ENCODE measurements at regions not wholly inside any gene's neighbourhood (a gene's known extent, or its start where the extent isn't known, plus 50 kb on each side); places are given as distances from the start of the nearest gene placed in this dataset.

DNA sequence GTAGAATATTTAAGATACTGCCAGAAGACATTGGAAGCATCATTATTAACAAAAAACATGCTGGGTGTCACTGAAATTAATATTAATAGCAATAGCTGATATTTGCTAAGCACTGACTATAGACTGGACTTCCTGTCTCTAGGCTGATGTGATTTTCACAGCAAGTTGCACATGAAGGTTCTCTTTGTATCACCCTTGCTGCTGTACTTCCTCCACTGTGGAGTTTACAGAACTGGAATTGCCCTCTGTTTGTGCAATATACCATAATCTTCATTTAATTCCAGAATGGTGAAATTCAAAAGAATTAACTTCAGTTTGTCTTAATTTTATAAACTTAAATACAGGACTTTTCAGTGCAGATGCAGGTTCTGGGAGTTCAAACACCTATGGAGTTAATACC lies 585.1 kb downstream of the RNF144A start:
- RAD21 ChIA-PET (ENCODE audit: low non-redundant PET in 1 of 2, low total read pairs in 2 of 2, uncharacterized antibody in 2 of 2, unreplicated experiment in 2 of 2), result no interaction called here
- no peaks in the 10 kb centered on the region for H3K36me3 ChIP-seq (ENCODE audit: control insufficient read depth in 1 of 2, insufficient read depth in 2 of 2, low read length in 2 of 2)
- no TSS peak for BruUV-seq (replicated peaks)
- H3K4me2 ChIP-seq (ENCODE audit: low read length), result no peak overlapping the region
- CTCF ChIA-PET, result no interaction called here
- POLR2A ChIA-PET, result no interaction called here
- no peak overlapping the region for H2AFZ ChIP-seq (ENCODE audit: low read depth, low read length, poor library complexity, severe bottlenecking)
- no peaks in the 10 kb centered on the region for H3K9me2 ChIP-seq (ENCODE audit: insufficient read depth)
- TF ChIP-seq, protein P1, sequence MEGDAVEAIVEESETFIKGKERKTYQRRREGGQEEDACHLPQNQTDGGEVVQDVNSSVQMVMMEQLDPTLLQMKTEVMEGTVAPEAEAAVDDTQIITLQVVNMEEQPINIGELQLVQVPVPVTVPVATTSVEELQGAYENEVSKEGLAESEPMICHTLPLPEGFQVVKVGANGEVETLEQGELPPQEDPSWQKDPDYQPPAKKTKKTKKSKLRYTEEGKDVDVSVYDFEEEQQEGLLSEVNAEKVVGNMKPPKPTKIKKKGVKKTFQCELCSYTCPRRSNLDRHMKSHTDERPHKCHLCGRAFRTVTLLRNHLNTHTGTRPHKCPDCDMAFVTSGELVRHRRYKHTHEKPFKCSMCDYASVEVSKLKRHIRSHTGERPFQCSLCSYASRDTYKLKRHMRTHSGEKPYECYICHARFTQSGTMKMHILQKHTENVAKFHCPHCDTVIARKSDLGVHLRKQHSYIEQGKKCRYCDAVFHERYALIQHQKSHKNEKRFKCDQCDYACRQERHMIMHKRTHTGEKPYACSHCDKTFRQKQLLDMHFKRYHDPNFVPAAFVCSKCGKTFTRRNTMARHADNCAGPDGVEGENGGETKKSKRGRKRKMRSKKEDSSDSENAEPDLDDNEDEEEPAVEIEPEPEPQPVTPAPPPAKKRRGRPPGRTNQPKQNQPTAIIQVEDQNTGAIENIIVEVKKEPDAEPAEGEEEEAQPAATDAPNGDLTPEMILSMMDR (IDR thresholded peaks at IDR 0.05 in 2 of 3, conservative IDR thresholded peaks at IDR 0.05 in 1 of 3; ENCODE audit: borderline replicate concordance in 1 of 3, insufficient read depth in 1 of 3, low read depth in 2 of 3, low read length in 2 of 3), result no peak
- TF ChIP-seq EZH2phosphoT487 (IDR thresholded peaks at IDR 0.05; ENCODE audit: borderline replicate concordance) (no peak), RAD21 (IDR thresholded peaks at IDR 0.05; ENCODE audit: low read depth) (no peak), EZH2 (IDR thresholded peaks at IDR 0.05) (no peak), FOSL1 (IDR thresholded peaks at IDR 0.05; ENCODE audit: low read depth) (no peak), MAX (IDR thresholded peaks at IDR 0.05) (no peak), POLR2AphosphoS5 (IDR thresholded peaks at IDR 0.05; ENCODE audit: low read depth, low read length) (no peak), CEBPB (IDR thresholded peaks at IDR 0.05; ENCODE audit: low read depth) (no peak), SRF (IDR thresholded peaks at IDR 0.05; ENCODE audit: low read depth) (no peak), ZFX (IDR thresholded peaks at IDR 0.05) (no peak), EGR1 (IDR thresholded peaks at IDR 0.05; ENCODE audit: low read depth) (no peak)
- TF ChIP-seq, protein P2, sequence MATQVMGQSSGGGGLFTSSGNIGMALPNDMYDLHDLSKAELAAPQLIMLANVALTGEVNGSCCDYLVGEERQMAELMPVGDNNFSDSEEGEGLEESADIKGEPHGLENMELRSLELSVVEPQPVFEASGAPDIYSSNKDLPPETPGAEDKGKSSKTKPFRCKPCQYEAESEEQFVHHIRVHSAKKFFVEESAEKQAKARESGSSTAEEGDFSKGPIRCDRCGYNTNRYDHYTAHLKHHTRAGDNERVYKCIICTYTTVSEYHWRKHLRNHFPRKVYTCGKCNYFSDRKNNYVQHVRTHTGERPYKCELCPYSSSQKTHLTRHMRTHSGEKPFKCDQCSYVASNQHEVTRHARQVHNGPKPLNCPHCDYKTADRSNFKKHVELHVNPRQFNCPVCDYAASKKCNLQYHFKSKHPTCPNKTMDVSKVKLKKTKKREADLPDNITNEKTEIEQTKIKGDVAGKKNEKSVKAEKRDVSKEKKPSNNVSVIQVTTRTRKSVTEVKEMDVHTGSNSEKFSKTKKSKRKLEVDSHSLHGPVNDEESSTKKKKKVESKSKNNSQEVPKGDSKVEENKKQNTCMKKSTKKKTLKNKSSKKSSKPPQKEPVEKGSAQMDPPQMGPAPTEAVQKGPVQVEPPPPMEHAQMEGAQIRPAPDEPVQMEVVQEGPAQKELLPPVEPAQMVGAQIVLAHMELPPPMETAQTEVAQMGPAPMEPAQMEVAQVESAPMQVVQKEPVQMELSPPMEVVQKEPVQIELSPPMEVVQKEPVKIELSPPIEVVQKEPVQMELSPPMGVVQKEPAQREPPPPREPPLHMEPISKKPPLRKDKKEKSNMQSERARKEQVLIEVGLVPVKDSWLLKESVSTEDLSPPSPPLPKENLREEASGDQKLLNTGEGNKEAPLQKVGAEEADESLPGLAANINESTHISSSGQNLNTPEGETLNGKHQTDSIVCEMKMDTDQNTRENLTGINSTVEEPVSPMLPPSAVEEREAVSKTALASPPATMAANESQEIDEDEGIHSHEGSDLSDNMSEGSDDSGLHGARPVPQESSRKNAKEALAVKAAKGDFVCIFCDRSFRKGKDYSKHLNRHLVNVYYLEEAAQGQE (IDR thresholded peaks at IDR 0.05; ENCODE audit: low read depth), result no peak
- ATAC-seq (no peak), DNase-seq (ENCODE audit: low read depth, low spot score) (no peak)
- intact Hi-C loops (cut with micrococcal nuclease), result no loop called here
- no peaks in the 10 kb centered on the region for H4K20me1 ChIP-seq (ENCODE audit: insufficient read depth)
- no peaks in the 10 kb centered on the region for H3K4me1 ChIP-seq (ENCODE audit: control insufficient read depth in 1 of 2, insufficient read depth in 2 of 2, low read length in 2 of 2)
- no peak overlapping the region for H3K27ac ChIP-seq (ENCODE audit: low read depth, low read length)
- no peak overlapping the region for H3K9ac ChIP-seq (ENCODE audit: low read length)
- no peak overlapping the region for H3K4me3 ChIP-seq (replicated peaks in 1 of 2; ENCODE audit: low read depth in 1 of 2, low read length in 2 of 2)
- H3K9me3 ChIP-seq (ENCODE audit: control insufficient read depth in 1 of 2, insufficient read depth in 1 of 2, low read depth in 1 of 2, low read length in 2 of 2), result no peaks in the 10 kb centered on the region
- no peaks in the 10 kb centered on the region; the same call in 1 of the 2 replicates for H3K27me3 ChIP-seq (ENCODE audit: insufficient read depth, low read length)
- H3K79me2 ChIP-seq (ENCODE audit: insufficient read depth, low read length), result no peaks in the 10 kb centered on the region
